CD14-positive monocyte (primary cell): ENCODE measurements at regions not wholly inside any gene's neighbourhood (a gene's known extent, or its start where the extent isn't known, plus 50 kb on each side); places are given as distances from the start of the nearest gene placed in this dataset.

ENCODE experiments used
- DNase-seq, 3 donors: peaks; one replicate each; pipeline ENCODE4 v3.0.0-alpha.2; 2011 to 2022
- H2AFZ ChIP-seq: 2 replicates; pipeline ENCODE4 v1.6.0; 2012; ENCODE audit warnings: mild to moderate bottlenecking, low read depth, low read length, inconsistent platforms; ENCODE audit not compliant: insufficient read depth, poor library complexity, severe bottlenecking
- H3K27ac ChIP-seq, 2 donors: 1 replicate in 1 of 2; 2 replicates in 1 of 2; pipeline ENCODE4 v1.5.1; 2012 to 2013; ENCODE audit warnings: low read length in 2 of 2, control low read depth in 1 of 2, inconsistent platforms in 1 of 2, low read depth in 1 of 2, mild to moderate bottlenecking in 1 of 2
- H3K27me3 ChIP-seq, 2 donors: one replicate each; pipeline versions ENCODE4 v1.6.0 to v1.6.1; 2011 to 2013; ENCODE audit warnings: low read length in 2 of 2; ENCODE audit not compliant: control insufficient read depth in 2 of 2, insufficient read depth in 2 of 2
- H3K36me3 ChIP-seq, 2 donors: replicated peaks in 1 of 2; 1 replicate in 1 of 2; 2 replicates in 1 of 2; pipeline versions ENCODE4 v1.5.1 to v1.6.1; 2012 to 2013; ENCODE audit warnings: low read length in 2 of 2, control low read depth in 1 of 2, inconsistent platforms in 1 of 2, mild to moderate bottlenecking in 1 of 2; ENCODE audit not compliant: insufficient read depth in 2 of 2, control insufficient read depth in 1 of 2
- H3K4me1 ChIP-seq, 2 donors: 1 replicate in 1 of 2; 2 replicates in 1 of 2; pipeline versions ENCODE4 v1.5.1 to v1.6.1; 2012 to 2013; ENCODE audit warnings: low read length in 2 of 2, control low read depth in 1 of 2, inconsistent platforms in 1 of 2, mild to moderate bottlenecking in 1 of 2, moderate library complexity in 1 of 2; ENCODE audit not compliant: insufficient read depth in 2 of 2, control insufficient read depth in 1 of 2
- H3K4me2 ChIP-seq: replicated peaks from 2 replicates; pipeline ENCODE3; 2012; ENCODE audit warnings: low read length, moderate library complexity, mild to moderate bottlenecking; ENCODE audit not compliant: poor library complexity, severe bottlenecking; ENCODE audit errors: extremely low read depth
- H3K4me3 ChIP-seq, 3 experiments: fragments of 200-600 bp in 1 of 3; sonication (generic) in 1 of 3; replicated peaks in 1 of 3; 1 replicate in 2 of 3; 2 replicates in 1 of 3; pipeline ENCODE4 v1.5.1; 2011 to 2013; ENCODE audit warnings: low read length in 3 of 3, mild to moderate bottlenecking in 3 of 3, control low read depth in 2 of 3, low read depth in 2 of 3, inconsistent platforms in 1 of 3, moderate library complexity in 1 of 3
- H3K79me2 ChIP-seq: 2 replicates; pipeline ENCODE4 v1.6.0; 2012; ENCODE audit warnings: mild to moderate bottlenecking, control low read depth, inconsistent platforms, low read length, moderate library complexity; ENCODE audit not compliant: insufficient read depth
- H3K9ac ChIP-seq: 2 replicates; pipeline ENCODE4 v1.6.0; 2017; ENCODE audit warnings: low read length, mild to moderate bottlenecking; ENCODE audit not compliant: insufficient read depth, poor library complexity, severe bottlenecking
- H3K9me3 ChIP-seq, 2 donors: replicated peaks in 1 of 2; 1 replicate in 1 of 2; 2 replicates in 1 of 2; pipeline versions ENCODE4 v1.5.1 to v1.6.1; 2012 to 2013; ENCODE audit warnings: low read length in 2 of 2, control low read depth in 1 of 2; ENCODE audit not compliant: control insufficient read depth in 1 of 2, insufficient read depth in 1 of 2
- H4K20me1 ChIP-seq: 2 replicates; pipeline ENCODE4 v1.6.0; 2012; ENCODE audit warnings: mild to moderate bottlenecking, low read length, control low read depth, moderate library complexity; ENCODE audit not compliant: insufficient read depth
- H3K27ac Mint-ChIP-seq, 7 donors: one replicate each; pipeline ENCODE4 v1.8.0; 2020; ENCODE audit warnings: mild to moderate bottlenecking in 7 of 7, mixed read lengths in 7 of 7, moderate library complexity in 6 of 7, inconsistent platforms in 2 of 7
- H3K27me3 Mint-ChIP-seq, 3 donors: one replicate each; pipeline ENCODE4 v1.8.0; 2021 to 2022; ENCODE audit warnings: low read depth in 3 of 3, mild to moderate bottlenecking in 3 of 3, mixed read lengths in 3 of 3, moderate library complexity in 3 of 3, inconsistent platforms in 1 of 3
- H3K36me3 Mint-ChIP-seq, 2 donors: one replicate each; pipeline ENCODE4 v1.8.0; 2020; ENCODE audit warnings: mixed read lengths in 2 of 2, inconsistent platforms in 1 of 2, mild to moderate bottlenecking in 1 of 2
- H3K4me1 Mint-ChIP-seq: one replicate; pipeline ENCODE4 v1.8.0; 2020; ENCODE audit warnings: mild to moderate bottlenecking, mixed read lengths
- H3K4me3 Mint-ChIP-seq, 2 donors: one replicate each; pipeline ENCODE4 v1.8.0; 2020; ENCODE audit warnings: mild to moderate bottlenecking in 2 of 2, mixed read lengths in 2 of 2, moderate library complexity in 1 of 2
- H3K9me3 Mint-ChIP-seq, 7 donors: one replicate each; pipeline ENCODE4 v1.8.0; 2020 to 2022; ENCODE audit warnings: mixed read lengths in 7 of 7, mild to moderate bottlenecking in 6 of 7, moderate library complexity in 6 of 7, inconsistent platforms in 2 of 7
- WGBS: methylation state at CpG from one replicate; pipeline ENCODE4 v1.1.5; 2013; ENCODE audit warnings: missing lambda C conversion rate; ENCODE audit not compliant: insufficient coverage; 5-methylcytosine and 5-hydroxymethylcytosine counted together
- intact Hi-C, 2 donors: fragments of 100-400 bp; cut with micrococcal nuclease; formaldehyde crosslinking; loops; one replicate each; pipeline versions ENCODE4 v1.15.0 to v1.15.1; 2023
- TF ChIP-seq, protein P1 (sequence below): fragments of 200-600 bp; IDR thresholded peaks from one replicate; pipeline ENCODE4 v1.8.0; 2022; ENCODE audit warnings: antibody characterized with exemption, mild to moderate bottlenecking

- Mint-ChIP-seq H3K4me3 (no peak overlapping the region), H3K27ac (no peak overlapping the region), H3K9me3 (peaks cover 0 to 12% (median 0%) of the 10 kb centered on the region in 7 donors), H3K27me3 (no peaks in the 10 kb centered on the region), H3K36me3 (no peaks in the 10 kb centered on the region), H3K4me1 (no peaks in the 10 kb centered on the region)
- 100% methylated on average over 1 of the region's 1 CpG for WGBS
- peaks cover 3 to 4% of the 10 kb centered on the region in 2 donors for H3K9me3 ChIP-seq
- no peak for DNase-seq
- H3K4me1 ChIP-seq: no peaks in the 10 kb centered on the region
- intact Hi-C loops: no loop called here
- no peaks in the 10 kb centered on the region for H4K20me1 ChIP-seq
- no peak overlapping the region for H3K4me3 ChIP-seq
- no peaks in the 10 kb centered on the region for H3K36me3 ChIP-seq
- H3K27ac ChIP-seq: no peak overlapping the region
- H3K9ac ChIP-seq: no peak overlapping the region
- no peaks in the 10 kb centered on the region for H3K27me3 ChIP-seq
- TF ChIP-seq, protein P1, sequence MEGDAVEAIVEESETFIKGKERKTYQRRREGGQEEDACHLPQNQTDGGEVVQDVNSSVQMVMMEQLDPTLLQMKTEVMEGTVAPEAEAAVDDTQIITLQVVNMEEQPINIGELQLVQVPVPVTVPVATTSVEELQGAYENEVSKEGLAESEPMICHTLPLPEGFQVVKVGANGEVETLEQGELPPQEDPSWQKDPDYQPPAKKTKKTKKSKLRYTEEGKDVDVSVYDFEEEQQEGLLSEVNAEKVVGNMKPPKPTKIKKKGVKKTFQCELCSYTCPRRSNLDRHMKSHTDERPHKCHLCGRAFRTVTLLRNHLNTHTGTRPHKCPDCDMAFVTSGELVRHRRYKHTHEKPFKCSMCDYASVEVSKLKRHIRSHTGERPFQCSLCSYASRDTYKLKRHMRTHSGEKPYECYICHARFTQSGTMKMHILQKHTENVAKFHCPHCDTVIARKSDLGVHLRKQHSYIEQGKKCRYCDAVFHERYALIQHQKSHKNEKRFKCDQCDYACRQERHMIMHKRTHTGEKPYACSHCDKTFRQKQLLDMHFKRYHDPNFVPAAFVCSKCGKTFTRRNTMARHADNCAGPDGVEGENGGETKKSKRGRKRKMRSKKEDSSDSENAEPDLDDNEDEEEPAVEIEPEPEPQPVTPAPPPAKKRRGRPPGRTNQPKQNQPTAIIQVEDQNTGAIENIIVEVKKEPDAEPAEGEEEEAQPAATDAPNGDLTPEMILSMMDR: no peak
- no peaks in the 10 kb centered on the region for H3K79me2 ChIP-seq
- H3K4me2 ChIP-seq: no peak overlapping the region
- H2AFZ ChIP-seq: no peak overlapping the region
Observed at GRCh38 chr9:13590996-13591395, 311.5 kb upstream of the MPDZ start.

- TF ChIP-seq, protein P1: no peak
- H3K27ac ChIP-seq: no peak overlapping the region
- WGBS: no CpG with 5 or more reads among the region's 2 CpGs
- H3K4me2 ChIP-seq: no peak overlapping the region
- no peaks in the 10 kb centered on the region for H3K27me3 ChIP-seq
- H3K4me3 ChIP-seq: no peak overlapping the region
- no peak for DNase-seq
- Mint-ChIP-seq H3K27me3 (no peaks in the 10 kb centered on the region), H3K4me3 (no peak overlapping the region), H3K27ac (no peak overlapping the region), H3K9me3 (peaks cover 0 to 15% (median 2%) of the 10 kb centered on the region in 7 donors), H3K4me1 (no peaks in the 10 kb centered on the region), H3K36me3 (no peaks in the 10 kb centered on the region)
- no peak overlapping the region for H3K9ac ChIP-seq
- H3K79me2 ChIP-seq: no peaks in the 10 kb centered on the region
- H3K36me3 ChIP-seq: no peaks in the 10 kb centered on the region
- H4K20me1 ChIP-seq: no peaks in the 10 kb centered on the region
- H2AFZ ChIP-seq: no peak overlapping the region
- H3K4me1 ChIP-seq: no peaks in the 10 kb centered on the region
- intact Hi-C loops: no loop called here
- H3K9me3 ChIP-seq: peaks cover 3 to 4% of the 10 kb centered on the region in 2 donors
Observed at GRCh38 chr9:13589034-13589737, 309.7 kb upstream of the MPDZ start.
